HepG2 (cell line): ENCODE measurements at regions not wholly inside any gene's neighbourhood (a gene's known extent, or its start where the extent isn't known, plus 50 kb on each side); places are given as distances from the start of the nearest gene placed in this dataset.

Source experiments
- ATAC-seq: fragments of 200-7000 bp; cut with Tn5 transposase; 3 replicates; pipeline ENCODE4 v1.9.1; 2020; ENCODE audit warnings: mild to moderate bottlenecking, moderate library complexity
- BruUV-seq: library from RNA; stranded (reverse); fragments of 400-500 nt; replicated peaks from 2 replicates; lab custom pipeline; 2021; lab: Mats Ljungman, UMichigan
- CTCF ChIA-PET: fragments of 300-600 bp; formaldehyde crosslinking; extraction: SDS; loops from one replicate; lab custom pipeline; 2021; ENCODE audit warnings: low total read pairs, inconsistent platforms, low intra/inter-chr PET ratio; lab: Yijun Ruan, JAX
- POLR2A ChIA-PET: fragments of 350-600 bp; sonication (Branson Sonifier 250); formaldehyde crosslinking; loops from one replicate; lab custom pipeline; 2020; ENCODE audit warnings: antibody characterized with exemption, inconsistent platforms; lab: Yijun Ruan, JAX
- DNase-seq: peaks from one replicate; pipeline ENCODE4 v3.0.0-alpha.2; 2015; ENCODE audit warnings: low spot score
- FAIRE-seq: peaks from 3 replicates; lab custom pipeline; 2011; peaks lifted over from hg19 to GRCh38; lab: Jason Lieb, UNC
- H2AFZ ChIP-seq: one replicate; pipeline ENCODE4 v1.6.1; 2011; ENCODE audit warnings: low read length, inconsistent platforms
- H3K27ac ChIP-seq: fragments of 300-600 bp; 3 replicates; pipeline ENCODE4 v1.8.0; 2011; ENCODE audit warnings: mixed run types, mild to moderate bottlenecking, mixed read lengths, low read length, inconsistent platforms; ENCODE audit not compliant: insufficient read depth; ENCODE audit errors: extremely low read length
- H3K27me3 ChIP-seq, 2 experiments: fragments of 200-600 bp in 1 of 2; 2 replicates in 1 of 2; 3 replicates in 1 of 2; pipeline versions ENCODE4 v1.6.0 to v1.8.0; 2011; ENCODE audit warnings: low read length in 2 of 2, mild to moderate bottlenecking in 2 of 2, moderate library complexity in 2 of 2, inconsistent platforms in 1 of 2; ENCODE audit not compliant: insufficient read depth in 2 of 2, control insufficient read depth in 1 of 2
- H3K36me3 ChIP-seq, 2 experiments: fragments of 200-600 bp in 1 of 2; replicated peaks in 1 of 2; 2 replicates in 1 of 2; 3 replicates in 1 of 2; pipeline versions ENCODE4 v1.5.1 to v1.8.0; 2011; ENCODE audit warnings: low read length in 2 of 2, inconsistent platforms in 1 of 2; ENCODE audit not compliant: insufficient read depth in 2 of 2, control insufficient read depth in 1 of 2
- H3K4me1 ChIP-seq: 2 replicates; pipeline ENCODE4 v1.5.1; 2012; ENCODE audit warnings: low read length, inconsistent platforms; ENCODE audit not compliant: insufficient read depth
- H3K4me2 ChIP-seq: 2 replicates; pipeline ENCODE4 v1.6.0; 2011; ENCODE audit warnings: low read depth, low read length, inconsistent platforms
- H3K4me3 ChIP-seq, 3 experiments: fragments of 200-600 bp in 1 of 3; sonication (generic), shearing (Covaris generic) in 1 of 3; replicated peaks in 1 of 3; 2 replicates each; pipeline ENCODE4 v1.5.1; 2011 to 2016; ENCODE audit warnings: low read length in 3 of 3, inconsistent platforms in 2 of 3, low read depth in 2 of 3, mild to moderate bottlenecking in 2 of 3, control low read depth in 1 of 3, mixed read lengths in 1 of 3; ENCODE audit not compliant: insufficient read depth in 1 of 3
- H3K79me2 ChIP-seq: one replicate; pipeline ENCODE4 v1.6.1; 2011; ENCODE audit warnings: low read length, inconsistent platforms; ENCODE audit not compliant: insufficient read depth
- H3K9ac ChIP-seq: 2 replicates; pipeline ENCODE4 v1.6.0; 2011; ENCODE audit warnings: mild to moderate bottlenecking, low read depth, low read length, inconsistent platforms; ENCODE audit not compliant: insufficient read depth
- H3K9me3 ChIP-seq: 2 replicates; pipeline ENCODE4 v1.5.1; 2012; ENCODE audit warnings: mild to moderate bottlenecking, low read length
- H4K20me1 ChIP-seq: 2 replicates; pipeline ENCODE4 v1.6.0; 2011; ENCODE audit warnings: inconsistent platforms, mild to moderate bottlenecking, low read length, moderate library complexity; ENCODE audit not compliant: insufficient read depth
- DMTF1 ChIP-seq: sonication (generic); formaldehyde crosslinking; IDR thresholded peaks from 2 replicates; pipeline ENCODE4 v1.4.0; 2020; ENCODE audit warnings: mild to moderate bottlenecking, missing genetic modification reagents
- HMGXB3 ChIP-seq: sonication (generic); formaldehyde crosslinking; IDR thresholded peaks from 2 replicates; pipeline ENCODE4 v1.4.0; 2020; ENCODE audit warnings: missing genetic modification reagents, borderline replicate concordance
- HOXA9 ChIP-seq: sonication (generic); formaldehyde crosslinking; IDR thresholded peaks from 2 replicates; pipeline ENCODE4 v1.8.1; 2022; ENCODE audit warnings: missing genetic modification reagents, mild to moderate bottlenecking, moderate library complexity, borderline replicate concordance
- PHF5A ChIP-seq: IDR thresholded peaks from one replicate; pipeline ENCODE4 v1.6.1; 2018; ENCODE audit warnings: low read depth, missing genetic modification reagents; ENCODE audit not compliant: unreplicated experiment
- RBFOX2 ChIP-seq: fragments of 200-400 bp; formaldehyde crosslinking; IDR thresholded peaks from 2 replicates; pipeline ENCODE4 v1.6.1; 2017; ENCODE audit warnings: low read depth, mild to moderate bottlenecking, low read length
- RFX5 ChIP-seq: IDR thresholded peaks from 2 replicates; pipeline ENCODE4 v1.6.1; 2011; ENCODE audit warnings: low read depth, low read length, improper control_type of control experiment
- THAP9 ChIP-seq: sonication (generic); formaldehyde crosslinking; IDR thresholded peaks from 2 replicates; pipeline ENCODE4; 2020; ENCODE audit warnings: missing genetic modification reagents, mild to moderate bottlenecking, borderline replicate concordance
- ZBTB20 ChIP-seq: sonication (generic); formaldehyde crosslinking; IDR thresholded peaks from 2 replicates; pipeline ENCODE4 v1.8.1; 2023; ENCODE audit warnings: missing genetic modification reagents, low read depth, mild to moderate bottlenecking, borderline replicate concordance
- ZIK1 ChIP-seq: sonication (generic); formaldehyde crosslinking; IDR thresholded peaks from 2 replicates; pipeline ENCODE4 v1.5.0; 2020; ENCODE audit warnings: mild to moderate bottlenecking, low read depth, missing genetic modification reagents, borderline replicate concordance
- ZNF207 ChIP-seq: fragments of 450-650 bp; IDR thresholded peaks from 2 replicates; pipeline ENCODE4 v1.6.1; 2016; ENCODE audit warnings: antibody characterized with exemption, borderline replicate concordance
- ZNF276 ChIP-seq: sonication (generic); formaldehyde crosslinking; IDR thresholded peaks from 2 replicates; pipeline ENCODE4 v1.4.0; 2020; ENCODE audit warnings: mild to moderate bottlenecking, low read depth, missing genetic modification reagents
- ZNF768 ChIP-seq: sonication (generic); formaldehyde crosslinking; IDR thresholded peaks from 2 replicates; pipeline ENCODE4 v1.4.0; 2020; ENCODE audit warnings: missing genetic modification reagents
- in situ Hi-C: cut with HindIII; loops from 2 replicates; pipeline ENCODE4 v1.10.0; 2017; ENCODE audit warnings: low pct_unique_long_range_greater_than_20kb; ENCODE audit not compliant: extremely low pct_ligation_motif_present
- intact Hi-C: fragments of 100-400 bp; cut with micrococcal nuclease; formaldehyde crosslinking; loops from one replicate; pipeline ENCODE4 v1.10.0; 2022; ENCODE audit not compliant: unreplicated experiment

GRCh38 chr1:194039578-194039977 is 853.2 kb upstream of the B3GALT2 start (continued):
- TF ChIP-seq THAP9 (CRISPR knock-in tag) (no peak), RFX5 (no peak), ZNF207 (no peak)

- H3K9me3 ChIP-seq = peaks cover 46% of the 10 kb centered on the region
- ATAC-seq (no peak), FAIRE-seq (no peak), DNase-seq (no peak)
- H3K36me3 ChIP-seq = no peaks in the 10 kb centered on the region
- no peak overlapping the region for H3K4me3 ChIP-seq
- no peak for TF ChIP-seq HMGXB3 (CRISPR knock-in tag)
- no peak for TF ChIP-seq DMTF1 (CRISPR knock-in tag)
- no peak for TF ChIP-seq ZNF768 (CRISPR knock-in tag)
- TF ChIP-seq RBFOX2 = no peak
- TF ChIP-seq ZBTB20 = no peak
- no peak for TF ChIP-seq PHF5A
- TF ChIP-seq HOXA9 (CRISPR knock-in tag) = no peak
- no peak for TF ChIP-seq ZIK1 (CRISPR knock-in tag)
- TF ChIP-seq ZNF276 (CRISPR knock-in tag) = no peak
- H3K27me3 ChIP-seq = no peaks in the 10 kb centered on the region
- intact Hi-C loops = no loop called here
- H3K27ac ChIP-seq = no peak overlapping the region
- H2AFZ ChIP-seq = no peak overlapping the region
- in situ Hi-C loops = no loop called here
- no peak overlapping the region for H3K9ac ChIP-seq
- ChIA-PET POLR2A (no interaction called here), CTCF (no interaction called here)
- H3K4me2 ChIP-seq = no peak overlapping the region
- BruUV-seq = no TSS peak
- no peaks in the 10 kb centered on the region for H3K79me2 ChIP-seq
- no peaks in the 10 kb centered on the region for H3K4me1 ChIP-seq
- H4K20me1 ChIP-seq = no peaks in the 10 kb centered on the region
Measured at GRCh38 chr1:194033646-194034045, 847.2 kb upstream of the B3GALT2 start.
